Heart left ventricle (tissue), 16 donors: ENCODE measurements at regions not wholly inside any gene's neighbourhood (a gene's known extent, or its start where the extent isn't known, plus 50 kb on each side); places are given as distances from the start of the nearest gene placed in this dataset.
A peak's percentile ranks its signal among the peaks of the same experiment; 100 is the strongest.

Experiments used
- ATAC-seq, 4 donors: fragments of 200-7000 bp; cut with Tn5 transposase; one replicate each; pipeline ENCODE4 v1.9.1; 2020 to 2022; ENCODE audit warnings: moderate library complexity in 4 of 4, mild to moderate bottlenecking in 3 of 4, moderate number of reproducible peaks in 1 of 4
- DNase-seq, 5 donors: peaks; one replicate each; pipeline ENCODE4 v3.0.0-alpha.2; 2020
- H3K27ac ChIP-seq, 12 donors: fragments of 200-600 bp; sonication (generic) in 4 of 12; one replicate each; pipeline versions ENCODE4 v1.5.0 to v1.8.0; 2016 to 2022; ENCODE audit warnings: mild to moderate bottlenecking in 2 of 12
- H3K27me3 ChIP-seq, 9 donors: fragments of 200-600 bp; sonication (generic) in 2 of 9; one replicate each; pipeline versions ENCODE4 v1.5.1 to v1.8.0; 2016 to 2022; ENCODE audit warnings: mild to moderate bottlenecking in 3 of 9
- H3K36me3 ChIP-seq, 9 donors: fragments of 200-600 bp; sonication (generic) in 2 of 9; one replicate each; pipeline versions ENCODE4 v1.5.0 to v1.8.0; 2018 to 2022; ENCODE audit warnings: mild to moderate bottlenecking in 2 of 9
- H3K4me1 ChIP-seq, 12 donors: fragments of 200-600 bp; sonication (generic) in 4 of 12; one replicate each; pipeline versions ENCODE4 v1.5.0 to v1.8.0; 2016 to 2022; ENCODE audit warnings: mild to moderate bottlenecking in 3 of 12
- H3K4me3 ChIP-seq, 12 donors: fragments of 200-600 bp; sonication (generic) in 4 of 12; one replicate each; pipeline versions ENCODE4 v1.5.0 to v1.8.0; 2017 to 2022; ENCODE audit warnings: mild to moderate bottlenecking in 9 of 12, moderate library complexity in 4 of 12
- H3K9me3 ChIP-seq, 12 donors: fragments of 200-600 bp; sonication (generic) in 4 of 12; one replicate each; pipeline versions ENCODE4 v1.5.0 to v1.8.0; 2016 to 2022; ENCODE audit warnings: mild to moderate bottlenecking in 1 of 12
- POLR2A ChIP-seq, 2 donors: fragments of 450-650 bp; IDR thresholded peaks; one replicate each; pipeline ENCODE4 v1.6.1; 2017; ENCODE audit warnings: antibody characterized with exemption in 2 of 2, mild to moderate bottlenecking in 2 of 2, moderate library complexity in 2 of 2
- WGBS, 4 donors: extraction: QIAGEN DNeasy Blood & Tissue Kit in 2 of 4; methylation state at CpG; one replicate each; pipeline versions ENCODE4 v1.1.5 to v1.1.7; 2013 to 2018; 5-methylcytosine and 5-hydroxymethylcytosine counted together
- intact Hi-C, 10 donors: fragments of 100-400 bp; cut with DNase I; formaldehyde crosslinking; loops; one replicate each; pipeline versions ENCODE4 v1.11.1 to v1.14.2; 2022
- TF ChIP-seq, protein P1 (sequence below), 12 donors: fragments of 200-600 bp; sonication (generic) in 4 of 12; IDR thresholded peaks; one replicate each; pipeline versions ENCODE4 v1.5.0 to v1.8.0; 2018 to 2022; ENCODE audit warnings: antibody characterized with exemption in 12 of 12, mild to moderate bottlenecking in 5 of 12
- donor health status: ischemic (EF 13 %, LVEDD 7.1; RV severe dilation, severe dysfunction).
- donor health status: healthy with polysubstance abuse.
- donor health status: DM: no; HTN: yes; CAD: no.
- donor health status: DM: no; HTN: no; CAD: no.
- donor health status: ischemic (EF 25% LVEDD 6.9; RV normal size, moderate dysfunction).
- donor health status: ischemic (EF 25% LVEDD 5.7; RV mildly dilated, moderate dysfunction).
- donor health status: healthy.
- donor health status: DM: yes; HTN: yes; CAD: no.
- donor health status: ischemic (EF 35%, LVEDD 5.7; RV mildly dilated, moderate dysfunction).
- donor health status: nonischemic (EF 11% LVEDD 7.7; RV severe dilation, severe dysfunction).
- donor health status: DM: yes; HTN: yes; CAD: no.
- donor health status: PGD.
- donor health status: ischemic (EF 29% LVEDD 5.4; RV normal size, mild dysfunction).
- donor health status: nonischemic (EF 23%, LVEDD 6.1; RV moderate dilation, normal function).

DNA sequence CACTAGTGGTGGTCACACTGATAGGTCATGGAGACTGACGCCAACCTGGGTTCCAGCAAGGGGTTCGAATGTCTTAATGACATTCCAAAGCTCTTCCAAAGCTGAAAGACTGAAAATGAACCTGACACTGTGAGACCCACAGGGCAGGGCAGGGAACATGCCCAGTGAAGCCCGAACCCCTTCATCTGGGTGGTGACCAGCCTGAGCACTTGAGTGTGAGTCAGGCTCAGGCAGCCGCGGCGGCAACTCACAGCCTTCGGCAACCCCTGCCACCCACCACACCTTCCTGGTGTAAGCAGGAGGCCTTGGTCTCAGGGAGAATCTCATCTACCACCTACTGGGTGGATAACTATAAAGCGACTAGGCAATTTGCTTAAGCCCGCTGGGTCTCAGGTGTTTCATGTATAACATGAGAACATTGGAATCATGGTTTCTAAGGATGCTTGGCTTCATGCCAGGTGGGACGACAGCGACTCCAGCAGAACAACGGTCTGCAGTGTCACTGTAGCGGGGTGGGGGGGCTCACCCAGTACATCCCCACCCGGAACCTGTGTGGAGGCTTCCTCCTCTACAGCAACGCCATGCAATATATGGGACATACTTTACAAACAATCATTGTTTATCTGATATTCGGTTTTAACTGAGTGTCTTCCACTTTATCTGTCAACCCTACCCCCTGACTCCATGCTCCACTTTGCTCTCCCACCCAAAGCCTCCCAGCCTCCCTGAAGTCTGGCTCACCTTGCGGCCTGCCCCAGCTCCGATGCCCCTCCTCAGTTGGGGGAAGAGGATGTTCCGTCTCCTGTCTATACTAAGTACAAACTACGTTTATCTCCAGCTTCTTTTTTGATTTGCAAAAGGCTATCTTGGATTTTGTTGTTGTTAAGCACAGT, 125.0 kb upstream of the MEF2A start:
- intact Hi-C loops = loop anchor here in 1 of 10 donors (10.0 kb wide), 1 partner anchor 124 kb away; the partner anchor contains the start of gene MEF2A
- peak in 2 of 5 donors; percentile 23 to 24 for DNase-seq
- Histone ChIP-seq H3K27ac (peak overlapping the region in 11 of 12 donors; percentile 18 to 89 (median 82)), H3K4me3 (no peak overlapping the region), H3K36me3 (no peaks in the 10 kb centered on the region), H3K9me3 (no peaks in the 10 kb centered on the region), H3K27me3 (no peaks in the 10 kb centered on the region), H3K4me1 (peaks cover 5 to 79% (median 57%) of the 10 kb centered on the region in 12 donors)
- 76 to 86% (median 78%) methylated on average over 18 to 20 of the region's 20 CpGs for WGBS, 4 donors
- no peak for TF ChIP-seq POLR2A (IDR thresholded peaks at IDR 0.05)
- TF ChIP-seq, protein P1, sequence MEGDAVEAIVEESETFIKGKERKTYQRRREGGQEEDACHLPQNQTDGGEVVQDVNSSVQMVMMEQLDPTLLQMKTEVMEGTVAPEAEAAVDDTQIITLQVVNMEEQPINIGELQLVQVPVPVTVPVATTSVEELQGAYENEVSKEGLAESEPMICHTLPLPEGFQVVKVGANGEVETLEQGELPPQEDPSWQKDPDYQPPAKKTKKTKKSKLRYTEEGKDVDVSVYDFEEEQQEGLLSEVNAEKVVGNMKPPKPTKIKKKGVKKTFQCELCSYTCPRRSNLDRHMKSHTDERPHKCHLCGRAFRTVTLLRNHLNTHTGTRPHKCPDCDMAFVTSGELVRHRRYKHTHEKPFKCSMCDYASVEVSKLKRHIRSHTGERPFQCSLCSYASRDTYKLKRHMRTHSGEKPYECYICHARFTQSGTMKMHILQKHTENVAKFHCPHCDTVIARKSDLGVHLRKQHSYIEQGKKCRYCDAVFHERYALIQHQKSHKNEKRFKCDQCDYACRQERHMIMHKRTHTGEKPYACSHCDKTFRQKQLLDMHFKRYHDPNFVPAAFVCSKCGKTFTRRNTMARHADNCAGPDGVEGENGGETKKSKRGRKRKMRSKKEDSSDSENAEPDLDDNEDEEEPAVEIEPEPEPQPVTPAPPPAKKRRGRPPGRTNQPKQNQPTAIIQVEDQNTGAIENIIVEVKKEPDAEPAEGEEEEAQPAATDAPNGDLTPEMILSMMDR (IDR thresholded peaks at IDR 0.05) = no peak
- ATAC-seq = no peak

GRCh38 chr15:99441444-99441800, 124.4 kb upstream of the MEF2A start:
- no peak overlapping the region for H3K4me3 ChIP-seq
- H3K9me3 ChIP-seq = no peaks in the 10 kb centered on the region
- ATAC-seq = no peak
- no peaks in the 10 kb centered on the region for H3K27me3 ChIP-seq
- WGBS, 4 donors = 59 to 75% (median 69%) methylated on average over 6 of the region's 6 CpGs
- TF ChIP-seq, protein P1 (IDR thresholded peaks at IDR 0.05) = no peak
- no peak for TF ChIP-seq POLR2A (IDR thresholded peaks at IDR 0.05)
- peak overlapping the region; percentile 46 to 89 (median 82) for H3K27ac ChIP-seq
- peak in 1 of 5 donors; percentile 6 for DNase-seq
- intact Hi-C loops = loop anchor here in 1 of 10 donors (10.0 kb wide), 1 partner anchor 123 kb away; the partner anchor contains the start of gene MEF2A
- H3K36me3 ChIP-seq = no peaks in the 10 kb centered on the region
- peaks cover 5 to 73% (median 53%) of the 10 kb centered on the region in 12 donors for H3K4me1 ChIP-seq

- WGBS, 4 donors = 25 to 38% (median 31%) methylated on average over 3 of the region's 3 CpGs
- no peaks in the 10 kb centered on the region for H3K9me3 ChIP-seq
- H3K27ac ChIP-seq = peak overlapping the region; percentile 70 to 89 (median 82)
- H3K4me3 ChIP-seq = peak overlapping the region in 1 of 12 donors; percentile 19
- H3K4me1 ChIP-seq = peaks cover 5 to 69% (median 50%) of the 10 kb centered on the region in 12 donors
- TF ChIP-seq, protein P1 (IDR thresholded peaks at IDR 0.05) = no peak
- TF ChIP-seq POLR2A (IDR thresholded peaks at IDR 0.05) = no peak
- intact Hi-C loops = loop anchor here in 2 of 10 donors (1.0 to 10.0 kb wide), 2 partner anchors 32 to 123 kb away; partner anchors contain the start of gene MEF2A (in 1 of the 2)
- H3K36me3 ChIP-seq = no peaks in the 10 kb centered on the region
- DNase-seq = peak in 2 of 5 donors; percentile 5 to 17
- no peaks in the 10 kb centered on the region for H3K27me3 ChIP-seq
- ATAC-seq = peak in 1 of 4 donors; percentile 23
Observed at GRCh38 chr15:99441871-99442251, 123.9 kb upstream of the MEF2A start.

DNA sequence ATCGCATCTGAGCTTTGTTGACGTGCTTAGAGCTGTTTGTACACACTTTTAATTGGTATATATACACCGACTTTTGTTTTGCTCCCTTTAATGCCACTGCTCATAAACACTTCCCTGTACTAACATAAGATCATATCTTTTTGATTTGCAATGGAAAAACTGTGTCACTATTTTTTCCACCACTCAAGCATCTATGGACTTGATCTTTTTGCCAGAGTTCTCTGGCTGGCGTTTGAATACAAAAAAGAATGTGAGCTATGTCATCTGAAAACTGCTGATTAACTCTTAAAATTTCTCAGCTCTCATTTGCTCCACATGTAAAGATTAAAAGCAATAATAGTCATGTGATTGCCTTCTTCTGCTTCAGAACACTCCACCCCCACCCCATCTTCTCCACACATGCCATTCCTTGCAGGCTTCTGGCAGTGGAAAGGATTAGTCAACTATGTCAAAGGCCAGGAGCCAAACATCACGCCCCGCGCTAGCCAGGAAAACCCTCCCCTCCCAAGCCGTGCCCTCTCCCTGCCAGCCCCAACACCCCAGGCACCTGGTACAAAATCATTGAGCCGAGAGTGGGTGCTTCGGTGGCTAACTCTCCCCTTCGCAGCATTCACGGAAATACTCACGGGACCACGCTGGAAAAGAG, 123.4 kb upstream of the MEF2A start:
- H3K4me1 ChIP-seq = peaks cover 5 to 64% (median 47%) of the 10 kb centered on the region in 12 donors
- peak overlapping the region; percentile 70 to 89 (median 82) for H3K27ac ChIP-seq
- H3K27me3 ChIP-seq = no peaks in the 10 kb centered on the region
- DNase-seq (peak; percentile 80 to 89 (median 83)), ATAC-seq (peak; percentile 88 to 94 (median 92))
- WGBS, 4 donors = 13 to 20% (median 19%) methylated on average over 14 of the region's 14 CpGs
- intact Hi-C loops = loop anchor here in 2 of 10 donors (1.0 to 10.0 kb wide), 2 partner anchors 32 to 122 kb away; partner anchors contain the start of gene MEF2A (in 1 of the 2)
- H3K9me3 ChIP-seq = no peaks in the 10 kb centered on the region
- peak overlapping the region in 2 of 12 donors; percentile 17 to 19 for H3K4me3 ChIP-seq
- TF ChIP-seq, protein P1 (IDR thresholded peaks at IDR 0.05) = no peak
- peak in 1 of 2 donors; percentile 19 for TF ChIP-seq POLR2A (IDR thresholded peaks at IDR 0.05)
- H3K36me3 ChIP-seq = no peaks in the 10 kb centered on the region
